Liver (tissue), 3 donors: ENCODE measurements at regions not wholly inside any gene's neighbourhood (a gene's known extent, or its start where the extent isn't known, plus 50 kb on each side); places are given as distances from the start of the nearest gene placed in this dataset.

Source experiments
- ATF3 ChIP-seq: IDR thresholded peaks from 2 replicates; pipeline ENCODE4 v1.6.1; 2016; ENCODE audit warnings: antibody characterized with exemption
- GABPA ChIP-seq, 2 donors: IDR thresholded peaks in 1 of 2; conservative IDR thresholded peaks in 1 of 2; 2 replicates each; pipeline ENCODE4 v1.6.1; 2016; ENCODE audit warnings: antibody characterized with exemption in 2 of 2, mild to moderate bottlenecking in 1 of 2, moderate library complexity in 1 of 2
- HNF4G ChIP-seq: IDR thresholded peaks from 2 replicates; pipeline ENCODE4 v1.6.1; 2016; ENCODE audit warnings: antibody characterized with exemption
- JUND ChIP-seq, 2 donors: IDR thresholded peaks; 2 replicates each; pipeline ENCODE4 v1.6.1; 2016; ENCODE audit warnings: antibody characterized with exemption in 2 of 2
- NR2F2 ChIP-seq: IDR thresholded peaks from 2 replicates; pipeline ENCODE4 v1.6.1; 2016; ENCODE audit warnings: antibody characterized with exemption
- RAD21 ChIP-seq, 2 donors: IDR thresholded peaks; 2 replicates each; pipeline ENCODE4 v1.6.1; 2016; ENCODE audit warnings: antibody characterized with exemption in 2 of 2, mild to moderate bottlenecking in 2 of 2
- REST ChIP-seq: IDR thresholded peaks from 2 replicates; pipeline ENCODE4 v1.6.1; 2016; ENCODE audit warnings: antibody characterized with exemption, mild to moderate bottlenecking
- RXRA ChIP-seq, 2 donors: IDR thresholded peaks; 2 replicates each; pipeline ENCODE4 v1.6.1; 2017 to 2018; ENCODE audit warnings: antibody characterized with exemption in 2 of 2, mild to moderate bottlenecking in 1 of 2
- TAF1 ChIP-seq: conservative IDR thresholded peaks from 2 replicates; pipeline ENCODE4 v1.6.1; 2016; ENCODE audit warnings: antibody characterized with exemption, mild to moderate bottlenecking
- YY1 ChIP-seq: IDR thresholded peaks from 2 replicates; pipeline ENCODE4 v1.6.1; 2016; ENCODE audit warnings: antibody characterized with exemption, mild to moderate bottlenecking
- TF ChIP-seq, protein P1 (sequence below): fragments of 150-350 bp; IDR thresholded peaks from 2 replicates; pipeline ENCODE4 v1.5.1; 2017; ENCODE audit warnings: improper control_type of control experiment, low read depth, low read length; ENCODE audit not compliant: missing input control
- TF ChIP-seq, protein P2 (sequence below): IDR thresholded peaks from 2 replicates; pipeline ENCODE4 v1.6.1; 2016; ENCODE audit warnings: antibody characterized with exemption
- donor health status: healthy.
- donor health status: healthy.

DNA sequence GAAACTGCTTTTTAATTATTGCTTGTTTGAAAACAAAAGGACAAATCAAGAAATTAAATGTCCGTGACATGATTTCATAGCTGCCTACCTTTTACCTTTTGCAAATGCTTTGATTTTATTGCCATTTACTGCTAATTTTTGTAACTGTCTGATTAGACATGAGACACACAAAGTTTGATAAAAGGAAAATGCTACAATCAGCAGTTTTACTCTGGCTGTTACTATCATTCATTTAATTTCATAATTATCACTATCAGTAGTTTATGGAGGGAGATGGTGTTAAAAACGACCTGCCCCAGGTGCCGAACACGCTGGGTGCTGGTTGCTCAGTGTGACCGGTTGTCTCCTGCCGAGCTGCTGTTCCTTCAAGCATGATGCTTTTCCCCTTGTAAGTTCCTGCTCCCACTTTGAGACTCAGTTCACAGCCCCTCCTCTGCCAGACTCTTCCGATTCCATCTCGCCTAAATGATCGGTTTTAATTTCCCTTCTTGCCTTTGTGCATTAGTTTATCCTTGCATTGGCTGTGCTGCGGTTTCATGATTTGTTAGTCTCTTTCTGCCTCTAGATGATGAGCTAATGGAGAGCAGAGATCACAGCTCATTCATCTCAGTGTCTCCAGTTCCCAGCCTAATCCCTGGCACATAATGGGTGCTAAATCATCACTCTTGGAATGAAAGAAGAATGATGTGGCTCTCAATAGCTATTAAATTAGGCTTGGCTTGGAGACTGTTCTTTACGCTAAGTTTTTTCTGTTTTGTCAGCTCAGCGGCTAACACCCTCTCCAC, 110.6 kb downstream of the PFKFB3 start:
- TF ChIP-seq, protein P1, sequence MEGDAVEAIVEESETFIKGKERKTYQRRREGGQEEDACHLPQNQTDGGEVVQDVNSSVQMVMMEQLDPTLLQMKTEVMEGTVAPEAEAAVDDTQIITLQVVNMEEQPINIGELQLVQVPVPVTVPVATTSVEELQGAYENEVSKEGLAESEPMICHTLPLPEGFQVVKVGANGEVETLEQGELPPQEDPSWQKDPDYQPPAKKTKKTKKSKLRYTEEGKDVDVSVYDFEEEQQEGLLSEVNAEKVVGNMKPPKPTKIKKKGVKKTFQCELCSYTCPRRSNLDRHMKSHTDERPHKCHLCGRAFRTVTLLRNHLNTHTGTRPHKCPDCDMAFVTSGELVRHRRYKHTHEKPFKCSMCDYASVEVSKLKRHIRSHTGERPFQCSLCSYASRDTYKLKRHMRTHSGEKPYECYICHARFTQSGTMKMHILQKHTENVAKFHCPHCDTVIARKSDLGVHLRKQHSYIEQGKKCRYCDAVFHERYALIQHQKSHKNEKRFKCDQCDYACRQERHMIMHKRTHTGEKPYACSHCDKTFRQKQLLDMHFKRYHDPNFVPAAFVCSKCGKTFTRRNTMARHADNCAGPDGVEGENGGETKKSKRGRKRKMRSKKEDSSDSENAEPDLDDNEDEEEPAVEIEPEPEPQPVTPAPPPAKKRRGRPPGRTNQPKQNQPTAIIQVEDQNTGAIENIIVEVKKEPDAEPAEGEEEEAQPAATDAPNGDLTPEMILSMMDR = no peak
- TF ChIP-seq NR2F2 = no peak
- no peak for TF ChIP-seq REST
- no peak for TF ChIP-seq GABPA (IDR thresholded peaks at IDR 0.05 in 1 of 2, conservative IDR thresholded peaks at IDR 0.05 in 1 of 2)
- no peak for TF ChIP-seq ATF3
- TF ChIP-seq, protein P2, sequence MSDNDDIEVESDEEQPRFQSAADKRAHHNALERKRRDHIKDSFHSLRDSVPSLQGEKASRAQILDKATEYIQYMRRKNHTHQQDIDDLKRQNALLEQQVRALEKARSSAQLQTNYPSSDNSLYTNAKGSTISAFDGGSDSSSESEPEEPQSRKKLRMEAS = no peak
- no peak for TF ChIP-seq YY1
- TF ChIP-seq JUND (IDR thresholded peaks at IDR 0.05) = no peak
- TF ChIP-seq HNF4G = no peak
- no peak for TF ChIP-seq RXRA (IDR thresholded peaks at IDR 0.05)
- TF ChIP-seq TAF1 = no peak
- TF ChIP-seq RAD21 (IDR thresholded peaks at IDR 0.05) = no peak
